GM12891 (cell line): ENCODE measurements at regions not wholly inside any gene's neighbourhood (a gene's known extent, or its start where the extent isn't known, plus 50 kb on each side); places are given as distances from the start of the nearest gene placed in this dataset.

Experiments used
- PAX5 ChIP-seq: IDR thresholded peaks from 2 replicates; pipeline ENCODE4 v1.6.1; 2011; ENCODE audit warnings: low read length, moderate library complexity, mild to moderate bottlenecking; ENCODE audit not compliant: insufficient read depth, severe bottlenecking
- POLR2A ChIP-seq: IDR thresholded peaks from 2 replicates; pipeline ENCODE4 v1.6.1; 2011; ENCODE audit warnings: low read depth, low read length, control low read depth
- POLR2AphosphoS5 ChIP-seq: IDR thresholded peaks from 2 replicates; pipeline ENCODE4 v1.6.1; 2011; ENCODE audit warnings: low read depth, low read length, control low read depth
- TAF1 ChIP-seq: IDR thresholded peaks from 2 replicates; pipeline ENCODE4 v1.6.1; 2011; ENCODE audit warnings: low read depth, low read length, control low read depth

GRCh38 chr2:59893612-59894011 is 659.8 kb downstream of the BCL11A start:
- TF ChIP-seq POLR2A (no peak), POLR2AphosphoS5 (no peak), TAF1 (no peak), PAX5 (no peak)
